ENCODE measurements at regions not wholly inside any gene's neighbourhood (a gene's known extent, or its start where the extent isn't known, plus 50 kb on each side); places are given as distances from the start of the nearest gene placed in this dataset.
A peak's percentile ranks its signal among the peaks of the same experiment; 100 is the strongest.

DNA sequence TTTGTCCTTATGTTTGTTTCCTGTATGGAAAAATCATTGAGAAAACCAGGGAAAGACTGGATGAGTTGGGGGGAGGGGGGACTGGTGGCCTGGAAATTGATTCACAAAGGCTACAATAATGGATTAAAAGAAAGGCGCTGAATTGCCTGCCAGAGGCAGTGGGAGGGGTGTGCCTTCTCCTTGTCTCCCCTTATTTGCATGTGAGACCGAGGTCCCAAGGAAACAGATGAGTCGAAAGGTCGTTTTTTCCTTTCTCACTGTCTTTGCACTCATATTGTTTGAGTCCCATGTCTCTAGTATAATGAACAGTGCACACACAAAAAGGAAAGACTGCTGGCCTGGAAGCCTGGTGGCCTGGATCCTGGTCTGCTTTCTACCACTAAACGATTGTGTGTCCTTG lies 86.6 kb upstream of the ZDHHC15 start:
- H3K79me1 ChIP-seq (ENCODE audit: low read depth, low read length), result no peaks in the 10 kb centered on the region
- H3K9me3 ChIP-seq (ENCODE audit: insufficient read depth in 2 of 2, low read depth in 1 of 2, low read length in 1 of 2), result no peaks in the 10 kb centered on the region
- DNase-seq (ENCODE audit: low read depth in 1 of 2, low spot score in 2 of 2) (no peak), FAIRE-seq (peak; percentile 19)
- H4K20me1 ChIP-seq (replicated peaks in 1 of 2; ENCODE audit: control insufficient read depth in 1 of 2, insufficient read depth in 2 of 2, low read length in 2 of 2), result no peaks in the 10 kb centered on the region
- WGBS, 2 experiments (ENCODE audit: extremely low coverage in 1 of 2, insufficient coverage in 1 of 2, insufficient read length in 1 of 2, insufficient replicate concordance in 2 of 2, low coverage in 1 of 2, low lambda C conversion rate in 2 of 2, missing lambda C conversion rate in 1 of 2), result 46% methylated on average over 4 of the region's 5 CpGs; no CpG with 5 or more reads in 1 of the 2 experiments
- no peak overlapping the region for H2BK5ac ChIP-seq (ENCODE audit: low read depth, low read length)
- H3K18ac ChIP-seq (ENCODE audit: extremely low read depth, low read length), result no peak overlapping the region
- H4K8ac ChIP-seq (ENCODE audit: extremely low read depth, insufficient read depth, low read length), result no peak overlapping the region
- H3K23ac ChIP-seq (ENCODE audit: insufficient read length), result no peak overlapping the region
- H3K27ac ChIP-seq (ENCODE audit: low read depth, low read length), result no peak overlapping the region
- no peak overlapping the region for H3K4ac ChIP-seq (replicated peaks; ENCODE audit: insufficient read length, low read depth, low read length)
- no peak overlapping the region for H3K9ac ChIP-seq (replicated peaks in 1 of 4; ENCODE audit: extremely low read depth in 1 of 4, low read depth in 3 of 4, low read length in 3 of 4)
- H2BK20ac ChIP-seq (ENCODE audit: low read length), result no peak overlapping the region
- POLR2A ChIA-PET (ENCODE audit: partially characterized antibody), result no interaction called here
- H3K4me1 ChIP-seq (replicated peaks in 1 of 4; ENCODE audit: control insufficient read depth in 3 of 4, insufficient read depth in 4 of 4, low read length in 3 of 4), result peaks cover 0 to 7% (median 2%) of the 10 kb centered on the region in 4 experiments; a peak in 2 of 7 replicates
- H3K23me2 ChIP-seq (ENCODE audit: low read depth, low read length), result no peaks in the 10 kb centered on the region
- no peak overlapping the region for H2BK15ac ChIP-seq (ENCODE audit: low read length)
- CTCF ChIA-PET (ENCODE audit: partially characterized antibody), result no interaction called here
- no peak overlapping the region for H2AK5ac ChIP-seq (ENCODE audit: low read depth, low read length)
- no peak overlapping the region for H2BK120ac ChIP-seq (replicated peaks; ENCODE audit: low read depth, low read length)
- no peaks in the 10 kb centered on the region for H3K36me3 ChIP-seq (ENCODE audit: control insufficient read depth in 2 of 4, insufficient read depth in 4 of 4, low read length in 3 of 4)
- H2AFZ ChIP-seq (ENCODE audit: low read length), result no peak overlapping the region
- no peak overlapping the region for H3K56ac ChIP-seq (replicated peaks; ENCODE audit: insufficient read length, low read depth, low read length)
- H3K4me2 ChIP-seq (ENCODE audit: insufficient read depth in 1 of 2, low read depth in 2 of 2, low read length in 2 of 2), result peak overlapping the region; percentile 25 to 51; a peak in 3 of 4 replicates
- H3K27me3 ChIP-seq (replicated peaks in 1 of 4; ENCODE audit: control insufficient read depth in 3 of 4, extremely low read depth in 1 of 4, insufficient read depth in 3 of 4, low read length in 3 of 4), result no peaks in the 10 kb centered on the region
- H4K5ac ChIP-seq (ENCODE audit: insufficient read length, low read depth, low read length), result no peak overlapping the region
- no peak overlapping the region for H4K91ac ChIP-seq (replicated peaks; ENCODE audit: insufficient read length, low read length)
- no peak overlapping the region for H3K14ac ChIP-seq (ENCODE audit: insufficient read length)
- no peak overlapping the region for H2BK12ac ChIP-seq (ENCODE audit: low read depth, low read length)
- no peak overlapping the region for H3K4me3 ChIP-seq (ENCODE audit: extremely low read depth in 1 of 4, insufficient read depth in 2 of 4, low read depth in 3 of 4, low read length in 4 of 4)
- H3K79me2 ChIP-seq (ENCODE audit: control insufficient read depth in 1 of 2, insufficient read depth in 2 of 2, low read length in 2 of 2), result no peaks in the 10 kb centered on the region
- TF ChIP-seq, protein P1, sequence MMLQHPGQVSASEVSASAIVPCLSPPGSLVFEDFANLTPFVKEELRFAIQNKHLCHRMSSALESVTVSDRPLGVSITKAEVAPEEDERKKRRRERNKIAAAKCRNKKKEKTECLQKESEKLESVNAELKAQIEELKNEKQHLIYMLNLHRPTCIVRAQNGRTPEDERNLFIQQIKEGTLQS (IDR thresholded peaks at IDR 0.05; ENCODE audit: insufficient read depth, low read depth, low read length), result no peak
- TF ChIP-seq SIRT6 (IDR thresholded peaks at IDR 0.05; ENCODE audit: low read length) (no peak), KDM5A (IDR thresholded peaks at IDR 0.05; ENCODE audit: low read length) (no peak), GTF2F1 (IDR thresholded peaks at IDR 0.05; ENCODE audit: borderline replicate concordance, low read depth, low read length) (no peak), SP4 (IDR thresholded peaks at IDR 0.05; ENCODE audit: low read length) (no peak), SIN3A (conservative IDR thresholded peaks at IDR 0.05 in 1 of 2, IDR thresholded peaks at IDR 0.05 in 1 of 2; ENCODE audit: low read depth in 1 of 2, low read length in 2 of 2) (no peak), RFX5 (IDR thresholded peaks at IDR 0.05; ENCODE audit: borderline replicate concordance, low read depth, low read length) (no peak), BRCA1 (IDR thresholded peaks at IDR 0.05; ENCODE audit: low read depth, low read length) (no peak), TAF7 (optimal IDR thresholded peaks at IDR 0.05; ENCODE audit: borderline replicate concordance, low read depth, low read length) (no peak)

Data from H1 (cell line).